HepG2 (cell line): ENCODE measurements at regions not wholly inside any gene's neighbourhood (a gene's known extent, or its start where the extent isn't known, plus 50 kb on each side); places are given as distances from the start of the nearest gene placed in this dataset.

Experiments used
- ATAC-seq: fragments of 200-7000 bp; cut with Tn5 transposase; 3 replicates; pipeline ENCODE4 v1.9.1; 2020; ENCODE audit warnings: mild to moderate bottlenecking, moderate library complexity
- BruUV-seq: library from RNA; stranded (reverse); fragments of 400-500 nt; replicated peaks from 2 replicates; lab custom pipeline; 2021; lab: Mats Ljungman, UMichigan
- CTCF ChIA-PET: fragments of 300-600 bp; formaldehyde crosslinking; extraction: SDS; loops from one replicate; lab custom pipeline; 2021; ENCODE audit warnings: low total read pairs, inconsistent platforms, low intra/inter-chr PET ratio; lab: Yijun Ruan, JAX
- POLR2A ChIA-PET: fragments of 350-600 bp; sonication (Branson Sonifier 250); formaldehyde crosslinking; loops from one replicate; lab custom pipeline; 2020; ENCODE audit warnings: antibody characterized with exemption, inconsistent platforms; lab: Yijun Ruan, JAX
- DNase-seq: peaks from one replicate; pipeline ENCODE4 v3.0.0-alpha.2; 2015; ENCODE audit warnings: low spot score
- FAIRE-seq: peaks from 3 replicates; lab custom pipeline; 2011; peaks lifted over from hg19 to GRCh38; lab: Jason Lieb, UNC
- H2AFZ ChIP-seq: one replicate; pipeline ENCODE4 v1.6.1; 2011; ENCODE audit warnings: low read length, inconsistent platforms
- H3K27ac ChIP-seq: fragments of 300-600 bp; 3 replicates; pipeline ENCODE4 v1.8.0; 2011; ENCODE audit warnings: mixed run types, mild to moderate bottlenecking, mixed read lengths, low read length, inconsistent platforms; ENCODE audit not compliant: insufficient read depth; ENCODE audit errors: extremely low read length
- H3K27me3 ChIP-seq, 2 experiments: fragments of 200-600 bp in 1 of 2; 2 replicates in 1 of 2; 3 replicates in 1 of 2; pipeline versions ENCODE4 v1.6.0 to v1.8.0; 2011; ENCODE audit warnings: low read length in 2 of 2, mild to moderate bottlenecking in 2 of 2, moderate library complexity in 2 of 2, inconsistent platforms in 1 of 2; ENCODE audit not compliant: insufficient read depth in 2 of 2, control insufficient read depth in 1 of 2
- H3K36me3 ChIP-seq, 2 experiments: fragments of 200-600 bp in 1 of 2; replicated peaks in 1 of 2; 2 replicates in 1 of 2; 3 replicates in 1 of 2; pipeline versions ENCODE4 v1.5.1 to v1.8.0; 2011; ENCODE audit warnings: low read length in 2 of 2, inconsistent platforms in 1 of 2; ENCODE audit not compliant: insufficient read depth in 2 of 2, control insufficient read depth in 1 of 2
- H3K4me1 ChIP-seq: 2 replicates; pipeline ENCODE4 v1.5.1; 2012; ENCODE audit warnings: low read length, inconsistent platforms; ENCODE audit not compliant: insufficient read depth
- H3K4me2 ChIP-seq: 2 replicates; pipeline ENCODE4 v1.6.0; 2011; ENCODE audit warnings: low read depth, low read length, inconsistent platforms
- H3K4me3 ChIP-seq, 3 experiments: fragments of 200-600 bp in 1 of 3; sonication (generic), shearing (Covaris generic) in 1 of 3; replicated peaks in 1 of 3; 2 replicates each; pipeline ENCODE4 v1.5.1; 2011 to 2016; ENCODE audit warnings: low read length in 3 of 3, inconsistent platforms in 2 of 3, low read depth in 2 of 3, mild to moderate bottlenecking in 2 of 3, control low read depth in 1 of 3, mixed read lengths in 1 of 3; ENCODE audit not compliant: insufficient read depth in 1 of 3
- H3K79me2 ChIP-seq: one replicate; pipeline ENCODE4 v1.6.1; 2011; ENCODE audit warnings: low read length, inconsistent platforms; ENCODE audit not compliant: insufficient read depth
- H3K9ac ChIP-seq: 2 replicates; pipeline ENCODE4 v1.6.0; 2011; ENCODE audit warnings: mild to moderate bottlenecking, low read depth, low read length, inconsistent platforms; ENCODE audit not compliant: insufficient read depth
- H3K9me3 ChIP-seq: 2 replicates; pipeline ENCODE4 v1.5.1; 2012; ENCODE audit warnings: mild to moderate bottlenecking, low read length
- H4K20me1 ChIP-seq: 2 replicates; pipeline ENCODE4 v1.6.0; 2011; ENCODE audit warnings: inconsistent platforms, mild to moderate bottlenecking, low read length, moderate library complexity; ENCODE audit not compliant: insufficient read depth
- AHDC1 ChIP-seq: sonication (generic); formaldehyde crosslinking; IDR thresholded peaks from 2 replicates; pipeline ENCODE4 v1.5.1; 2020; ENCODE audit warnings: mild to moderate bottlenecking, missing genetic modification reagents, borderline replicate concordance
- ELF4 ChIP-seq: sonication (generic); formaldehyde crosslinking; IDR thresholded peaks from 2 replicates; pipeline ENCODE4 v1.5.0; 2020; ENCODE audit warnings: missing genetic modification reagents, mild to moderate bottlenecking, moderate library complexity, borderline replicate concordance
- FLYWCH1 ChIP-seq: sonication (generic); formaldehyde crosslinking; IDR thresholded peaks from 2 replicates; pipeline ENCODE4 v1.8.1; 2023; ENCODE audit warnings: mild to moderate bottlenecking, missing genetic modification reagents
- MAFF ChIP-seq: IDR thresholded peaks from 2 replicates; pipeline ENCODE4 v1.6.1; 2011; ENCODE audit warnings: low read depth, low read length, improper control_type of control experiment
- MAFK ChIP-seq, 2 experiments: IDR thresholded peaks in 1 of 2; conservative IDR thresholded peaks in 1 of 2; 2 replicates each; pipeline ENCODE4 v1.6.1; 2011; ENCODE audit warnings: improper control_type of control experiment in 2 of 2, low read length in 2 of 2
- MATR3 ChIP-seq: sonication (generic); formaldehyde crosslinking; IDR thresholded peaks from 2 replicates; pipeline ENCODE4 v1.4.0; 2020; ENCODE audit warnings: missing genetic modification reagents
- MAZ ChIP-seq, 2 experiments: sonication (generic) in 1 of 2; formaldehyde crosslinking in 1 of 2; IDR thresholded peaks; 2 replicates each; pipeline versions ENCODE4 v1.5.0 to v1.6.1; 2012 to 2020; ENCODE audit warnings: low read depth in 2 of 2, mild to moderate bottlenecking in 2 of 2, borderline replicate concordance in 1 of 2, improper control_type of control experiment in 1 of 2, low read length in 1 of 2, missing genetic modification reagents in 1 of 2, moderate library complexity in 1 of 2
- PHF8 ChIP-seq: sonication (generic); formaldehyde crosslinking; IDR thresholded peaks from 2 replicates; pipeline ENCODE4 v1.5.0; 2020; ENCODE audit warnings: missing genetic modification reagents
- ZNF367 ChIP-seq: sonication (generic); formaldehyde crosslinking; IDR thresholded peaks from 2 replicates; pipeline ENCODE4 v1.4.0; 2020; ENCODE audit warnings: missing genetic modification reagents, borderline replicate concordance
- ZNF503 ChIP-seq: sonication (generic); formaldehyde crosslinking; IDR thresholded peaks from 2 replicates; pipeline ENCODE4 v1.4.0; 2020; ENCODE audit warnings: missing genetic modification reagents
- ZNF564 ChIP-seq: sonication (generic); formaldehyde crosslinking; IDR thresholded peaks from 2 replicates; pipeline ENCODE4 v1.8.1; 2023; ENCODE audit warnings: mild to moderate bottlenecking, missing genetic modification reagents
- ZNF609 ChIP-seq: sonication (generic); formaldehyde crosslinking; IDR thresholded peaks from 2 replicates; pipeline ENCODE4 v1.4.0; 2020; ENCODE audit warnings: mild to moderate bottlenecking, missing genetic modification reagents, borderline replicate concordance
- ZNF891 ChIP-seq: sonication (generic); formaldehyde crosslinking; IDR thresholded peaks from 2 replicates; pipeline ENCODE4 v1.5.0; 2020; ENCODE audit warnings: mild to moderate bottlenecking, missing genetic modification reagents
- WGBS: methylation state at CpG from one replicate; pipeline ENCODE4 v1.1.6; 2017; ENCODE audit warnings: low lambda C conversion rate; 5-methylcytosine and 5-hydroxymethylcytosine counted together
- in situ Hi-C: cut with HindIII; loops from 2 replicates; pipeline ENCODE4 v1.10.0; 2017; ENCODE audit warnings: low pct_unique_long_range_greater_than_20kb; ENCODE audit not compliant: extremely low pct_ligation_motif_present
- intact Hi-C: fragments of 100-400 bp; cut with micrococcal nuclease; formaldehyde crosslinking; loops from one replicate; pipeline ENCODE4 v1.10.0; 2022; ENCODE audit not compliant: unreplicated experiment

GRCh38 chr1:164311377-164311776, 247.6 kb upstream of the PBX1 start:
- no peak for FAIRE-seq
- WGBS: 24% methylated on average over 5 of the region's 5 CpGs
- Histone ChIP-seq H2AFZ (no peak overlapping the region), H3K79me2 (no peaks in the 10 kb centered on the region), H3K4me1 (no peaks in the 10 kb centered on the region), H3K27ac (no peak overlapping the region), H3K9me3 (peaks cover 78% of the 10 kb centered on the region), H3K9ac (no peak overlapping the region), H4K20me1 (no peaks in the 10 kb centered on the region)
- intact Hi-C loops: no loop called here
- ChIA-PET POLR2A (no interaction called here), CTCF (no interaction called here)
- no TSS peak for BruUV-seq
- DNase-seq: no peak
- no peak for ATAC-seq
- TF ChIP-seq AHDC1 (CRISPR knock-in tag): no peak
- TF ChIP-seq ZNF891 (CRISPR knock-in tag): no peak
- peak; percentile 74 to 87 for TF ChIP-seq MAFK (conservative IDR thresholded peaks at IDR 0.05 in 1 of 2, IDR thresholded peaks at IDR 0.05 in 1 of 2; ENCODE audit: low read length in 2 of 2)
- TF ChIP-seq ZNF503: no peak
- TF ChIP-seq FLYWCH1 (CRISPR knock-in tag): no peak
- TF ChIP-seq ZNF609 (CRISPR knock-in tag): no peak
- no peak for TF ChIP-seq MAZ (IDR thresholded peaks at IDR 0.05; ENCODE audit: borderline replicate concordance, low read depth, low read length)
- TF ChIP-seq MAZ (CRISPR knock-in tag; IDR thresholded peaks at IDR 0.05; ENCODE audit: low read depth): no peak
- TF ChIP-seq MATR3 (CRISPR knock-in tag): no peak
- peak; percentile 84 for TF ChIP-seq MAFF
- TF ChIP-seq ZNF564 (CRISPR knock-in tag): no peak
- TF ChIP-seq ZNF367 (CRISPR knock-in tag): no peak
- TF ChIP-seq PHF8 (CRISPR knock-in tag): no peak
- TF ChIP-seq ELF4 (CRISPR knock-in tag): no peak
- TF ChIP-seq, all 625 proteins: peak for 2
- Histone ChIP-seq H3K4me2 (no peak overlapping the region), H3K4me3 (no peak overlapping the region), H3K27me3 (no peaks in the 10 kb centered on the region), H3K36me3 (no peaks in the 10 kb centered on the region)
- in situ Hi-C loops: no loop called here
